Ectodermal cell (in vitro differentiated cells): ENCODE measurements at regions not wholly inside any gene's neighbourhood (a gene's known extent, or its start where the extent isn't known, plus 50 kb on each side); places are given as distances from the start of the nearest gene placed in this dataset.
"Not testable (repeated sequence)": the region's sequence is repeated elsewhere in the genome, so short reads cannot be mapped to it uniquely, and the experiment has no call there.

ENCODE experiments used
- H3K27ac ChIP-seq: 2 replicates; pipeline ENCODE4 v1.7.0; 2013; ENCODE audit warnings: mild to moderate bottlenecking, low read depth, low read length; ENCODE audit not compliant: insufficient read depth, poor library complexity, severe bottlenecking
- H3K27me3 ChIP-seq: 2 replicates; pipeline ENCODE4 v1.7.0; 2013; ENCODE audit warnings: mild to moderate bottlenecking, low read length; ENCODE audit not compliant: insufficient read depth, control insufficient read depth, poor library complexity, severe bottlenecking
- H3K36me3 ChIP-seq: one replicate; pipeline ENCODE4 v1.7.0; 2013; ENCODE audit warnings: low read length; ENCODE audit not compliant: control insufficient read depth, insufficient read depth
- H3K4me1 ChIP-seq: one replicate; pipeline ENCODE4 v1.7.0; 2013; ENCODE audit warnings: low read length; ENCODE audit not compliant: control insufficient read depth, insufficient read depth
- H3K4me3 ChIP-seq: 2 replicates; pipeline ENCODE4 v1.7.0; 2013; ENCODE audit warnings: low read depth, low read length, control low read depth; ENCODE audit not compliant: insufficient read depth
- H3K9me3 ChIP-seq: 2 replicates; pipeline ENCODE4 v1.7.0; 2013; ENCODE audit warnings: mild to moderate bottlenecking, low read length, moderate library complexity; ENCODE audit not compliant: control insufficient read depth
- WGBS, 2 experiments: methylation state at CpG; one replicate each; pipeline ENCODE4 v1.1.7; 2013; ENCODE audit warnings: missing lambda C conversion rate in 2 of 2; 5-methylcytosine and 5-hydroxymethylcytosine counted together

DNA sequence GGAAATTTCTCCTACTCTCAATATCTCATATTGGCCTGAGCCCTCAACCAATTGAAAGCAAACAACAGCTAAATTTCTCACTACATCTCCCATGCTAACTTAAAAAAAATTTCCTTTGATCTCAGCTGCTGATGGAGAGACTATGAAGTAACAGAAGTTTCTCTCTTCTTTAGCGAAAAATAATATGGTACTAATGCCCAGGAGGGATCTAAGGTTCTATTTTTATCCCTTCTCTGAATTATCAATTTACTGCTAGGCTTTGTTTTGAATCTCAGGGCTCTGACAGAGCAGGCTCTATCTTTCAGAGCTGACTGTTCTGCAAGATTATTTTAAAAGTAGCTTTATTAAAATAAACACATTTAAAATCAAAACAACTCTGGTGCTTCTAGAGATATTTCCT lies 558.6 kb downstream of the KCNA4 start:
- H3K4me1 ChIP-seq, result no peaks in the 10 kb centered on the region
- H3K4me3 ChIP-seq, result no peak overlapping the region
- no peak overlapping the region for H3K27ac ChIP-seq
- no peaks in the 10 kb centered on the region for H3K9me3 ChIP-seq
- 100% methylated on average over 1 of the region's 1 CpG; no CpG with 5 or more reads in 1 of the 2 experiments for WGBS, 2 experiments
- H3K36me3 ChIP-seq, result no peaks in the 10 kb centered on the region
- no peaks in the 10 kb centered on the region for H3K27me3 ChIP-seq

DNA sequence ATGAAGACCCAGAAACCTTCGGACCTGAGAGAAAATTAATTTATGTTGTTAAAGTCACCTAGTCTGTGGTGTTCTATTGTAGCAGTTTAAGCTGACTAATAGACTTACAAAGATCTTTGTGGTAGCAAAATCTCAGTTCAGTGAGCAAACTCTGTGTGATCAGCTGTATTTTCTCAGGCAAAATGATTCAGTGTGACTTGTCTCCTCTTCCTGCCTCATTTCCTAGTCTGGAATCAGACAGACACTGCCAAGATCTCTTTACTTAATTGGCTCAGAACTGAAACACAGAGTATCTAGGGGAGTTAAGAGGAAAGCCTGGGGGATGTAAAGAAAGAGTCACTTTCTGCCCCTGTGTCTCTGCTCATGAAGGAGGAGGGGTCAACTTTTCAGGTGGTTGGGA lies 564.7 kb downstream of the KCNA4 start:
- WGBS, 2 experiments, result 95 to 100% methylated on average over 1 of the region's 1 CpG
- Histone ChIP-seq H3K4me1 (no peaks in the 10 kb centered on the region), H3K27ac (no peak overlapping the region), H3K27me3 (no peaks in the 10 kb centered on the region), H3K4me3 (no peak overlapping the region), H3K9me3 (no peaks in the 10 kb centered on the region), H3K36me3 (no peaks in the 10 kb centered on the region)

DNA sequence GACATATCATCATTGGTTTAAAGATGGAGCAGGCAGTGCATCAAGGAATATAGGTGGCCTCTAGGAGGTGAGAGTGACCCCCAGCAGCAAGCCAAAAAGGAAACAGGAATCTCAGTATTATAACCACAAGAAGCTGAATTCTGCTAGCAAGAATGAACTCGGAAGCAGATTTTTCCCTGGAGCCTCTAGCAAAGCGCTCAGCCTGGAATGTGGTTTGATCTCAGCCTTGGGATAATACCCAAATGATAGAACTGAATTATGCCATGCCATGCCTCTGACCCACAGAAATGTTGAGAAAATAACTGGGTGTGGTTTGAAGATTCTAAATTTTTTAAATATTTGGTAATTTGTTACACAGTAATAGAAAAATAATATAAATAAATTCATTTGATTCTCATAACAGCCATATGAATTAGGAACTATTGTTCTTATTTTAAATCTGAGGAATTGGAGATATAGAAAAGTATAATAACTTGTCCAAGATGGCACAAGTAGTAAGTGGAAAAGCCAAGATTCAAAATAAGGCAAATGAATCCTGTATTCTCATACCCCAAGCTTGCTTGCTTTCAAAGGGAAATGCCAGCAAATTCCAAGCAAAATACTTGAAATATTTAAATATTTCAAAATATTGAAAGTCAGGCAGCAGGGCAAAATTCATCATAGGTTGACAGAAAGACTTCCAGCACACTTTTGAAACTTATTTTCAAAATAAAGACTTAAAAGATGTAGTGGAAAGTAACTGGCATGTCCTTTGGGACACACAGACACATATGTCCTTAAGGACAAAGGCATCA lies 567.4 kb downstream of the KCNA4 start:
- Histone ChIP-seq H3K4me1 (no peaks in the 10 kb centered on the region), H3K36me3 (no peaks in the 10 kb centered on the region), H3K27ac (no peak overlapping the region), H3K4me3 (no peak overlapping the region), H3K27me3 (no peaks in the 10 kb centered on the region), H3K9me3 (no peaks in the 10 kb centered on the region)
- 93% methylated on average over 2 of the region's 2 CpGs for WGBS, 2 experiments

DNA sequence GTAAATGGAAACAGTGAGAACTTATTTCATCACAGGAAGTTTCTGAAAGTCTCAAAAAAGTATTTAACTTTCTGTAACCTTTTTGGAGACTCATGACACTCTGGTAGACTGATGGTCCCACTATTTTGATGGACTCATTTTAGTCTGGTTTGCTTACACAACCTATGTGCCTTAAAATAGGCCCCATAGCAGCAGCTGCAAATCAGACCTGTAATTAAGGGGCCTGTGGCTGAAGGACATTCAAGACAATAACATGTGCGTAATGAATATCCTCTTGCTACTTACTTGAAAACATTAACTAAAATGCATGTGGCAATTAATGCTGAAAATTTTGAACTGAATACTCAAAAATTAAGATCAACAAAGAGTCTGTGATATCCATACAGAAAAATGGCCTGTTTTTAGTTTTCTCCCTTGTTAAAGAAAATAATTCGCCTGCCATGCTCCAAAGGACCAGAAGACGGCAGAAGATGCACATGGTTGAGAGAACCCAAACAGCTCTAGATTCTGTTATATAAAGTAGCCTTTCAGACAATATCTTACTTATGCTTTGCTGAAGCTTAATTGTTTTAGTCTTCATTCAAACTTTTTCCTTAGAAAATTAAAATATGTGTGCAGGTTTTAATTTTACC lies 568.5 kb downstream of the KCNA4 start:
- H3K27ac ChIP-seq, result no peak overlapping the region
- no peaks in the 10 kb centered on the region for H3K4me1 ChIP-seq
- H3K36me3 ChIP-seq, result no peaks in the 10 kb centered on the region
- no peaks in the 10 kb centered on the region for H3K9me3 ChIP-seq
- no peak overlapping the region for H3K4me3 ChIP-seq
- no peaks in the 10 kb centered on the region for H3K27me3 ChIP-seq
- WGBS, 2 experiments, result 57 to 62% methylated on average over 3 of the region's 3 CpGs

DNA sequence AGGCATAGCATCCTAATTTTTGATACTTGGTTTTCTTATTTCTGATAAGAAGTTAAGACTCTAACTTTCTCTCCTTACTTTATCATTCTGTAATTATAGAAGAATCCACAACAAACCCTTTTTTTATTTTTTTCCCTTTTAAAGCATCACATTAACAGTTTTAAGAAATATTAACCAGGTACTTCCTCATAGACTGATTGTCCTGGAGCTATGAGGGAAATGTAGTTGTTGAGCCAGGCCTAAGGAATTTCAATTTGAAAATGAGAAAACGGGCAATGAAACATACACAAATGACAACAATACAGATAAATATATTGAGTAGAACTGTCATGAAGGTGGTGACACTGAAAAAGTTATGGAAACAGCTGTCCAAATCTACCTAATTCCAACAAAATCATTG lies 569.0 kb downstream of the KCNA4 start:
- H3K4me3 ChIP-seq, result no peak overlapping the region
- no peaks in the 10 kb centered on the region for H3K36me3 ChIP-seq
- no peak overlapping the region for H3K27ac ChIP-seq
- 90% methylated on average over 1 of the region's 1 CpG; no CpG with 5 or more reads in 1 of the 2 experiments for WGBS, 2 experiments
- H3K9me3 ChIP-seq, result no peaks in the 10 kb centered on the region
- no peaks in the 10 kb centered on the region for H3K27me3 ChIP-seq
- H3K4me1 ChIP-seq, result no peaks in the 10 kb centered on the region

DNA sequence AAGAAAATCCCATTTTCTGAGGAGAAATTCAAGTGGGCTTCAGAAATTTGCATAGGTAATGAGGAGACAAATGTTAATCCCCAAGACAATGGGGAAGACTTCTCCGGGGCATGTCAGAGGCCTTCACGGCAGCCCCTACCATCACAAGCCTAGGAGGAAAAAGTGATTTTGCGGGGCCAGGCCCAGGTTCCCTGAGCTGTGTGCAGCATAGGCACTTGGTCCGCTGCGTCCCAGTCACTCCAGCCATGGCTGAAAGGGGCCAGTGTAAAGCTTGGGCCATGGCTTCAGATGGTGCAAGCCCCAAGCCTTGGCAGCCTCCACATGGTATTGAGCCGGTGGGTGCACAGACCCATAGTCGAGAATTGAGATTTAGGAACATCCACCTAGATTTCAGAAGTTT lies 570.7 kb downstream of the KCNA4 start:
- Histone ChIP-seq H3K9me3 (no peaks in the 10 kb centered on the region), H3K27me3 (no peaks in the 10 kb centered on the region), H3K27ac (no peak overlapping the region), H3K4me3 (no peak overlapping the region), H3K36me3 (no peaks in the 10 kb centered on the region), H3K4me1 (no peaks in the 10 kb centered on the region)
- 90 to 91% methylated on average over 7 of the region's 7 CpGs for WGBS, 2 experiments

DNA sequence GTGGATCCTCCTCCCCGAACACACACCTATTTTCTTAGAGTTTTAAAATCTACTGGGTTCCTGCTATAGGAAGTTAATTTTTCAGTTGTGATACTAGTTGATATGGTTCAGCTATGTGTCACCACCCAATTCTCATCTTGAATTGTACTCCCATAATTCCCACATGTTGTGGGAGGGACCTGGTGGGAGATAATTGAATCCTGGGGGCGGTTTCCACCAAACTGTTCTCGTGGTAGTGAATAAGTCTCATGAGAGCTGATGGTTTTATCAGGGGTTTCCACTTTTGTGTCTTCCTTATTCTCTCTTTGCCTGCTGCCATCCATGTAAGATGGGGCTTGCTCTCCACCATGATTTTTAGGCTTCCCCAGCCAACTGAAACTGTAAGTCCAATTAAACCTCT lies 571.6 kb downstream of the KCNA4 start:
- not testable (repeated sequence) for H3K4me3 ChIP-seq, H3K36me3 ChIP-seq, H3K4me1 ChIP-seq, H3K9me3 ChIP-seq, H3K27me3 ChIP-seq, H3K27ac ChIP-seq
- 88 to 100% methylated on average over 2 to 3 of the region's 3 CpGs for WGBS, 2 experiments

DNA sequence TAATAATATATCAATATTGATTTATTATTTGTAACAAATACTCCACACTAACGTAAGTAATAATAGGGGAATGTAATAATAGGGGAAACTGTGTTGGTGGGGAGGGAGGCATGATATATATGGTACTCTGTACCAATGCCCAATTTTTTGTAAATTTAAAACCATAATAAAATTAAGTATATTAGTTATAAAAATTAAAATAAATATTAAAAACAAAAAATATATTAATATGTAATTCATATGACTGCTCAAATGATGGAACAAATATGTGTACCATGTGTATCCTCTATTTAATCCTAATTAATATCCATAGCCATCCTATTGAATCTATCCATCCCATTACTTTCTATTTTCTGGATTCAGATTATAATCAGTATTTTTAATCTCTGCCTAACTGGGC lies 578.0 kb downstream of the KCNA4 start:
- no CpG with 5 or more reads among the region's 1 CpG for whole genome bisulfite sequencing, 2 experiments
- Histone ChIP-seq H3K4me3 (no peak overlapping the region), H3K9me3 (no peaks in the 10 kb centered on the region), H3K4me1 (no peaks in the 10 kb centered on the region), H3K27ac (no peak overlapping the region), H3K36me3 (no peaks in the 10 kb centered on the region), H3K27me3 (no peaks in the 10 kb centered on the region)

DNA sequence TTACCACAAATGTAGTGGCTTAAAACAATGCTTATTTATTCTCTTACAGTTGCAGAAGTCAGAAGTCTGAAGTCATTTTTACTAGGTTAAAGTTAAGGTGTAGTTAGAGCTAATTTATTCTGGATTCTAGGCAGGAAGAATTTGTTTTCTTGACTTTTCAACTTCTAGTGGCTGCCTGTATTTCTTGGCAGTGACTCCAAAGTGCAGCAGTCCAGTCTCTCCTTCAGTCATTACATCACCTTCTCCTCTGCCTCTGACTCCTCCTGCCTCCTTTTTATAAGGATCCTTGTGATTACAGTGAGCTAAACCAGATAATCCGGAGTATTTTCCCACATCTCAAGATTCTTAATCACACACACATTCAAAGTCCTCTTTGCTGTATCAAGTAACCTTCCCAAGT lies 581.4 kb downstream of the KCNA4 start:
- Histone ChIP-seq H3K27me3 (no peaks in the 10 kb centered on the region), H3K4me1 (no peaks in the 10 kb centered on the region), H3K27ac (no peak overlapping the region), H3K36me3 (no peaks in the 10 kb centered on the region), H3K9me3 (no peaks in the 10 kb centered on the region), H3K4me3 (no peak overlapping the region)
- 85 to 93% methylated on average over 1 of the region's 1 CpG for WGBS, 2 experiments

DNA sequence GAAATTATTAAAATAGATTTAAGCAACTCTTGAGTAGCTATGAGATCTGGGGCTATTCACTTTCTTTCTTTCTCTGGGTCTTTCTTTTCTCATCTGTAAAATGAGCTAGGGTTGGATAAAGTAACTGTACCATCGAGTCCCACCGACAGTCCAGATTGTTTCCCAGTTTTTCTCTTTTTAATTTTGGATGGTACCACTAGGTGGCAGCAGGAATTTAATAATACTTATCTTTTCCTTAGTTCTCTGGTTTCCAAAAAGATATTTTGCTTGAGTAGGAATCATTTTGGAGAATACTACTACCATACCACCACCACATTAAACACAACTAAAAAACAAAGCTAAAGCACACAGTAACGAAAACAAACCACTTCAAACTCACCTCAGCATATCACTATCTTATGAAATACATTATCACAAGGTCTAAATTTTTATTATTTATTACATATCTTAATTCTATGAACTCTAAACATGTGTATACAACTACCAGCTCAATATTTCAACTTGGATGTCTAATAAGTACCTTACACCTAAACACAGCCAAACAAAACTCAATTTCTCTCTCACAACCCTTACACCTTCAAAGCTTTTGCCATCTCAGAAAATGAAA lies 584.0 kb downstream of the KCNA4 start:
- no peaks in the 10 kb centered on the region for H3K27me3 ChIP-seq
- WGBS, 2 experiments, result 40 to 69% methylated on average over 1 to 3 of the region's 3 CpGs
- H3K36me3 ChIP-seq, result no peaks in the 10 kb centered on the region
- H3K27ac ChIP-seq, result no peak overlapping the region
- H3K4me1 ChIP-seq, result no peaks in the 10 kb centered on the region
- H3K9me3 ChIP-seq, result no peaks in the 10 kb centered on the region
- no peak overlapping the region for H3K4me3 ChIP-seq
